LNCaP clone FGC (cell line): ENCODE measurements at regions not wholly inside any gene's neighbourhood (a gene's known extent, or its start where the extent isn't known, plus 50 kb on each side); places are given as distances from the start of the nearest gene placed in this dataset.
"Not testable (repeated sequence)": the region's sequence is repeated elsewhere in the genome, so short reads cannot be mapped to it uniquely, and the experiment has no call there.

ENCODE experiments used
- DNase-seq: peaks from one replicate; pipeline ENCODE4 v3.0.0-alpha.2; 2011; ENCODE audit warnings: low read depth
- H3K4me3 ChIP-seq: 2 replicates; pipeline ENCODE4 v1.5.1; 2011; ENCODE audit warnings: mild to moderate bottlenecking, low read depth, low read length, control low read depth
- CTCF ChIP-seq: IDR thresholded peaks from 2 replicates; pipeline ENCODE4 v1.5.1; 2012; ENCODE audit warnings: mild to moderate bottlenecking; ENCODE audit not compliant: control insufficient read depth, insufficient read depth; ENCODE audit errors: extremely low read depth

GRCh38 chr18:78246050-78246449 is 733.6 kb upstream of the SALL3 start:
- no peak overlapping the region for H3K4me3 ChIP-seq
- DNase-seq: peak; percentile 6
- no peak for TF ChIP-seq CTCF

DNA sequence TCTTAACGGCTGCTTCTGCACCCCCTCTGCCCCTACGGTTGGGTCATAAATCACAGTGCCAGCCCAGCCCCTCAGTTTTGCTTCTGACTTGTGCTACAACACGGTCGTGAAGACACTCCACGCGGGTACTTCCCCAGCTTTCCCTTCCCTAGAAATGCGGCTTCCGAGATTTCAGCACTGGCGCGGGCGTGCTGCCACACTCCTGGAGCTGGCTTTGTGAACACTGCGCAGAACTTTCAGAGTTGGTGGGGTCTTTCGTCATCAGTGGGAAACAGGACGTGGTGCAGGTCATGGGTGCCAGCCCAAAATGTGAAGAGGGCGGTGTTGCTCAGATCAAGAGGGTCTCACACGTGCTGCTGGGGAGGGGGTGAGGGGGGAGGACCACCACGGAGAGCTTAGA is 733.0 kb upstream of the SALL3 start:
- TF ChIP-seq CTCF: no peak
- no peak overlapping the region for H3K4me3 ChIP-seq
- no peak for DNase-seq

- H3K4me3 ChIP-seq: no peak overlapping the region
- no peak for DNase-seq
- TF ChIP-seq CTCF: no peak
Observed at GRCh38 chr18:78247615-78248289, 731.9 kb upstream of the SALL3 start.

- no peak for DNase-seq
- H3K4me3 ChIP-seq: no peak overlapping the region
- no peak for TF ChIP-seq CTCF
Observed at GRCh38 chr18:78255013-78255412, 724.6 kb upstream of the SALL3 start.

DNA sequence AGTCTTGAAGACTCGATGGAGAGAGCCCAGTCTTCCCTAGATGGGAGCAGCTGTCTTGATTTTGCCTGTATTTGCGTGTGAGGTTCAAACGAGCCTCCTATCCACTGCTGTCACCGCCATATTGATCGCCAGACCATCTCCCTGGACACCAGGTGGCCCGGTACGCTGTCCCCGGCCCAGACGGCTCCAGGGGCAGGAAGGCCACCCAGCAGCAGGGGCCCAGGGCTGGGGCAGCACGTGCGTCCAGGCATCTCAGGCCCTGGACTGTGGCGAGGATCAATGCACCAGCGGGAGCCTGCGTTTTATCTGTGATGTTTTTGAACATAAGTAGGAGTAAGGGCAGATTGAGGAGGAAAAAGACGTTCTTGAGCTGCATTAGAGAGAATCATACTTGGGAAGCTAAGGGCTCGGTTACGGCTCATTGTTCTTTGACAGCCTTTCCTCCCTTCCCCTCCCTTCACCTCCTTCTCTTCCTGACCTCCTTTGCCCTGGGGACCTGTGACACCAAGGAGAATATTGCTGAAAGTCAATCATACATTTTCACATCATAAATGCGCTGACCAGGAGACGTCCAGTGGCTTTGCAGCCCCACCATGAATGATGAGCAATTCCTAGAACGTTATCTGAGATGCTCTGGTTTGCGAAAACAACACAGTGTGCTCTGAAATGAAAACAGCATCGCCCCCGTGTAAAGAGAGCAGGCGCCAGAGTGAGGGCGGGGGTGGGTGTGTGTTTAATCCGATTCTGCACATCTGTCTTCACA is 711.2 kb upstream of the SALL3 start:
- no peak overlapping the region for H3K4me3 ChIP-seq
- no peak for TF ChIP-seq CTCF
- DNase-seq: no peak

DNA sequence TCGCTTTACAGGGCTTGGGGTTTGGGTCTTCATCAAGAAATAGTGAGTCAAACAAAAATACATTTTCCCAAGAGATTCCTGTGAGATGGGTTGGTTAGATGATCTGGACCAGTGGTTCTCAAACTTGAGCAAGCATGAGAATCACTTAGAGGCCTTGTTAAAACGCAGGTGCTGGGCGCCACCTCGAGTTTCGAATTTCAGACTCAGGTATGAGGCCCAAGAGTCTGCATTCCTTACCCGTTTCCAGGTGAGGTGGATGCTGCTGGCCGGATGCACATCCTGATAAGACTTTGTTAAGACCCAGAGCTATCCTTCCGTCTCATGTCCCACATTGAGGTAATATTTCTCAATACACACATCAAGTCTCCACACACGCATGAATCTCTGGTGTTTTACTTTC is 707.8 kb upstream of the SALL3 start:
- H3K4me3 ChIP-seq: no peak overlapping the region
- no peak for TF ChIP-seq CTCF
- no peak for DNase-seq

GRCh38 chr18:78273876-78274275 is 705.7 kb upstream of the SALL3 start:
- DNase-seq: no peak
- no peak for TF ChIP-seq CTCF
- H3K4me3 ChIP-seq: no peak overlapping the region

DNA sequence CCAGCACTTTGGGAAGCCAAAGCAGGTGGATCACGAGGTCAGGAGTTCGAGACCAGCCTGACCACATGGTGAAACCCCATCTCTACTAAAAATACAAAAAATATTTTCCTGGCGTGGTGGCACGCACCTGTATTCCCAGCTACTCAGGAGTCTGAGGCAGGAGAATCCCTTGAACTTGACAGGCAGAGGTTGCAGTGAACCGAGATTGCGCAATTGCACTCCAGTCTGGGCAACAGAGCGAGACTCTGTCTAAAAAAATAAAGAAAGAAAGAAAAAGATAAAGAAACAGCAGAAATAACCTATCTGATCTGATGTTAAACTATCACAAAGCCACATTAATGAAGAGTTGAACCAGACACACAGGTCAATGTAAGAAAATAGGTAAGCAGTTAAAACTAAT is 696.2 kb upstream of the SALL3 start:
- not testable (repeated sequence) for H3K4me3 ChIP-seq, DNase-seq
